SK-N-SH treated with all-trans-retinoic acid at 6 μM for 48 hours (cell line): ENCODE measurements at regions not wholly inside any gene's neighbourhood (a gene's known extent, or its start where the extent isn't known, plus 50 kb on each side); places are given as distances from the start of the nearest gene placed in this dataset.

ENCODE experiments used
- ATAC-seq: fragments of 200-7000 bp; cut with Tn5 transposase; 3 replicates; pipeline ENCODE4 v1.9.1; 2020; ENCODE audit warnings: mild to moderate bottlenecking, moderate library complexity
- BACH2 ChIP-seq: fragments of 250-450 bp; sonication (Bioruptor Pico); IDR thresholded peaks from 2 replicates; pipeline ENCODE4 v1.9.0; 2021; ENCODE audit warnings: mild to moderate bottlenecking, borderline replicate concordance
- CREB5 ChIP-seq: fragments of 250-450 bp; sonication (Bioruptor Pico); IDR thresholded peaks from 2 replicates; pipeline ENCODE4 v1.5.1; 2020; ENCODE audit warnings: low read depth, mild to moderate bottlenecking, moderate library complexity
- CSDC2 ChIP-seq: fragments of 250-450 bp; sonication (Bioruptor Pico); IDR thresholded peaks from 2 replicates; pipeline ENCODE4 v1.5.0; 2020; ENCODE audit warnings: mild to moderate bottlenecking, moderate library complexity
- ESRRG ChIP-seq: fragments of 250-450 bp; sonication (Bioruptor Pico); IDR thresholded peaks from 2 replicates; pipeline ENCODE4 v1.6.1; 2021; ENCODE audit warnings: mild to moderate bottlenecking
- GLIS3 ChIP-seq: fragments of 250-450 bp; sonication (Bioruptor Pico); IDR thresholded peaks from 2 replicates; pipeline ENCODE4 v1.5.0; 2020; ENCODE audit warnings: mild to moderate bottlenecking, moderate library complexity
- ISL1 ChIP-seq: fragments of 250-450 bp; sonication (Bioruptor Pico); IDR thresholded peaks from 2 replicates; pipeline ENCODE4 v2.1.2; 2022; ENCODE audit warnings: mild to moderate bottlenecking, moderate library complexity
- OSR1 ChIP-seq: fragments of 250-450 bp; sonication (Bioruptor Pico); IDR thresholded peaks from 2 replicates; pipeline ENCODE4 v1.8.0; 2022; ENCODE audit warnings: moderate library complexity, mild to moderate bottlenecking, inconsistent platforms
- PATZ1 ChIP-seq: fragments of 250-450 bp; sonication (Bioruptor Pico); IDR thresholded peaks from 2 replicates; pipeline ENCODE4 v1.8.0; 2020; ENCODE audit warnings: mild to moderate bottlenecking, moderate library complexity, borderline replicate concordance
- POU6F1 ChIP-seq: fragments of 250-450 bp; sonication (Bioruptor Pico); IDR thresholded peaks from 2 replicates; pipeline ENCODE4 v1.8.0; 2021; ENCODE audit warnings: low read depth, mild to moderate bottlenecking, moderate library complexity, borderline replicate concordance
- PPARA ChIP-seq: fragments of 250-450 bp; sonication (Bioruptor Pico); IDR thresholded peaks from 2 replicates; pipeline ENCODE4 v1.5.0; 2020; ENCODE audit warnings: mild to moderate bottlenecking, borderline replicate concordance
- SNAI2 ChIP-seq: fragments of 250-450 bp; sonication (Bioruptor Pico); IDR thresholded peaks from 2 replicates; pipeline ENCODE4 v1.5.0; 2020; ENCODE audit warnings: mild to moderate bottlenecking, moderate library complexity
- TCF4 ChIP-seq: fragments of 250-450 bp; sonication (Bioruptor Pico); IDR thresholded peaks from 2 replicates; pipeline ENCODE4 v1.8.0; 2021; ENCODE audit warnings: mild to moderate bottlenecking, moderate library complexity, borderline replicate concordance
- TOX ChIP-seq: fragments of 250-450 bp; sonication (Bioruptor Pico); IDR thresholded peaks from 2 replicates; pipeline ENCODE4 v1.8.0; 2021; ENCODE audit warnings: mild to moderate bottlenecking, moderate library complexity, borderline replicate concordance
- TSHZ2 ChIP-seq: fragments of 250-450 bp; sonication (Bioruptor Pico); IDR thresholded peaks from 2 replicates; pipeline ENCODE4 v1.5.0; 2020; ENCODE audit warnings: mild to moderate bottlenecking, moderate library complexity
- ZC3H10 ChIP-seq: fragments of 250-450 bp; sonication (Bioruptor Pico); IDR thresholded peaks from 2 replicates; pipeline ENCODE4 v1.5.1; 2021; ENCODE audit warnings: mild to moderate bottlenecking, moderate library complexity
- ZFP3 ChIP-seq: fragments of 250-450 bp; sonication (Bioruptor Pico); IDR thresholded peaks from 2 replicates; pipeline ENCODE4 v1.5.0; 2020; ENCODE audit warnings: mild to moderate bottlenecking, moderate library complexity
- ZFP30 ChIP-seq: fragments of 450-650 bp; formaldehyde crosslinking; IDR thresholded peaks from 2 replicates; pipeline ENCODE4 v1.5.0; 2022; ENCODE audit warnings: mild to moderate bottlenecking, moderate library complexity
- ZNF70 ChIP-seq: fragments of 450-650 bp; formaldehyde crosslinking; IDR thresholded peaks from 2 replicates; pipeline ENCODE4 v1.5.0; 2020; ENCODE audit warnings: mild to moderate bottlenecking, moderate library complexity

GRCh38 chr10:4708123-4708759 lies 117.8 kb upstream of the AKR1E2 start:
- TF ChIP-seq OSR1 (CRISPR knock-in tag) (no peak), CSDC2 (CRISPR knock-in tag) (no peak)
- no peak for ATAC-seq

GRCh38 chr10:4707221-4707620 lies 118.8 kb upstream of the AKR1E2 start:
- TF ChIP-seq BACH2 (CRISPR knock-in tag), result no peak
- TF ChIP-seq TOX (CRISPR knock-in tag), result no peak
- no peak for TF ChIP-seq CSDC2 (CRISPR knock-in tag)
- TF ChIP-seq TSHZ2 (CRISPR knock-in tag), result no peak
- TF ChIP-seq SNAI2, result no peak
- TF ChIP-seq ZFP30 (CRISPR knock-in tag), result no peak
- TF ChIP-seq ESRRG (CRISPR knock-in tag), result no peak
- TF ChIP-seq PPARA, result no peak
- TF ChIP-seq ISL1 (CRISPR knock-in tag), result no peak
- no peak for TF ChIP-seq ZFP3 (CRISPR knock-in tag)
- TF ChIP-seq PATZ1 (CRISPR knock-in tag), result no peak
- no peak for TF ChIP-seq GLIS3 (CRISPR knock-in tag)
- TF ChIP-seq POU6F1, result no peak
- TF ChIP-seq TCF4 (CRISPR knock-in tag), result no peak
- ATAC-seq, result no peak

- ATAC-seq, result peak; percentile 98
- TF ChIP-seq TCF4 (CRISPR knock-in tag) (no peak), CSDC2 (CRISPR knock-in tag) (no peak), ZFP3 (CRISPR knock-in tag) (0 out of 2 replicates have a peak, but pooled peaks have one; percentile 62), CREB5 (CRISPR knock-in tag) (no peak), ISL1 (CRISPR knock-in tag) (peak; percentile 46; the same call in 1 of the 2 replicates), ESRRG (CRISPR knock-in tag) (no peak), ZNF70 (CRISPR knock-in tag) (no peak), ZC3H10 (CRISPR knock-in tag) (no peak), TOX (CRISPR knock-in tag) (no peak), POU6F1 (no peak)
These were observed 121.9 kb upstream of the AKR1E2 start for GRCh38 chr10:4704034-4704545.

GRCh38 chr10:4701016-4701415 lies 125.0 kb upstream of the AKR1E2 start:
- no peak for ATAC-seq
- TF ChIP-seq TCF4 (CRISPR knock-in tag) (no peak), PATZ1 (CRISPR knock-in tag) (no peak), ZNF70 (CRISPR knock-in tag) (no peak), GLIS3 (CRISPR knock-in tag) (no peak)
